Cerebellar cortex (tissue), 1 donor: ENCODE measurements at regions not wholly inside any gene's neighbourhood (a gene's known extent, or its start where the extent isn't known, plus 50 kb on each side); places are given as distances from the start of the nearest gene placed in this dataset.
A peak's percentile ranks its signal among the peaks of the same experiment; 100 is the strongest.

Experiments
- DNase-seq: peaks from one replicate; pipeline ENCODE4 v3.0.0-alpha.2; 2015; ENCODE audit warnings: low spot score

DNA sequence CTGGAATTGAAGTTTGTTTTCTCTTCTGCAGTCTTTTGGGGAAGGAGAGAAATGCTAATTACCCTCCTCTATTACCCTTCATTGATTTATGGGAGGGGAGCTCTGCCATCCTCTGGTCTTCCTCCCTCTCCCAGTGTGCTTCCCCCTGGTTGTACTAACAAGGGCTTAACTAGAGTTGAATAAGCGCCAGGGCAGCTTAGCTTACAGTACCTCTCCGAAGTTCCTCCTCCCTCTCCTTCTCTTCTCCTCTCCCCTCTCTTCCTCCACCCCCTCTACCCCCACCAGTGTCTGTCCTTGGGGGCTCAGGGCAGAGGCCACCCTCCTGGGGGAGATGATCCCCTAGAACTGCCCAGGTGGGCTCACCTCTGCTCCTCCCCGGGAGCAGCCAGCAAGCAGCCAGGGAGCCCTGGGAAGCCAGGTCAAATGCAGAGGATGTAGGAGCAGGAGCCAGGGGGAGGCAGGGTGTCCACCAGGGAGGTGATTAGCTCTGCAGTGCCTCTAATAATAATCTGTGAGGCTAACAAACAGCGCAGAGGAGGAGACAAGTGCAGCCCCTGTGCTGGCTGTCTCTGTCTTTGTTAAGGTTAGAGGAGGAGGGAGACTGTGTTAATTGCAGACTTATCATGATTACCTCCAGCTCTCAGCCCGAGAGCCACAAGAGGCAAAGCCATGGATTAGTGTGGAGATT, 191.6 kb upstream of the CADM1 start:
- no peak for DNase-seq

DNA sequence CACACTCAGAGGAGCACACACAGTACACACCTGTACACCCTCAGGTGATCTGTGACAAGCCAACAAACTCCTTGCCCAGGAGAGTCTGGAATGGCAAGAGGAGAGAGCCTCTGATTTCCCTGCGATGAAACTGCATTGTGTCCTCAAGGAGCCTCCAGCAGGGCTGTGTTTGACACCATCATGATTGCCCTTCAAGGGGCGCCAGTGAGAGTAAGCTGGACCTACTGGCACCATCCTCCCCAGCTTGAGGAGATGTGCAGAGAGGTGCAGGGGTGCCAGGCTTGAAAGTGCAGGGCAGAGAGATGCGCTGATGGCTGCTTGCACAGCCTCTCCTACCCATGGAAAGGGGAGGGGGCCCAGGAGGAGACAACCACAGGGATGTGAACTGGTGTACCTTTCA, 188.8 kb upstream of the CADM1 start:
- no peak for DNase-seq

DNA sequence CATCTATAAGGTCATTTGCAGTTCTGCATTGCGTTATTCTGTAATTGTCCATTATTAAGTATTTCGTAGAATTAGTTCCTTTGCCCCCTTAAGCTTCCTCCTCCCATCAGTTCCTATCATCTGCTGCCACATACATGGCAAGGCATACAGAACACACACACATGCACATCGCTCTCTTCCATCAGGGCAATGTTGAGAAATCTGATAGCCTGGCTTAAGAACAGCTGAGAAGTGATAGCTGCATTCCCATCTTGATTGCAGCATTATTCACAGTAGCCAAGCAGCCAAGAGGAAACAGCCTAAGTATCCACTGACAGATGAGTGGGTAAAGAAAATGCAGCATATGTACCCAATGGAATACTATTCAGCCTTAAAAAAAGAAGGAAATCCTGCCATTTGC, 186.8 kb upstream of the CADM1 start:
- no peak for DNase-seq

DNA sequence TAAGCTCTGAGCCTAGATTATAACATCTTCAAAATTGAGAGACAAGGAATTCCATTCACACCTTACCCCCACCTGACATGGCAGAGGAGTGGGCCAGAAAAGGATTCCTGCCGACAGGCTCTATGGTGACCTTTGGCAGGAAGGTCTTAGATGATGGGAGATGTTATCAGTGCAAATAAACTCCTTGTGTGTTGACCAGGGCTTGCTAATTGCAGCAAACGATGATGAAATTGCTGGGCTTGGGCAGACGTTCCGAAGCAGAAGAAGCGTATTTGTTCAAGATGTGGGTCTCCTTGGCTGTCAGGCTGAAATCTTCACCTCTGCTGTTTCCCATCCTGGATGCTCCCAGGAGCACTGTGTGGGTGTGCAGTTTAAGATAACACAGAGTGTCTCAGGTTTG, 183.7 kb upstream of the CADM1 start:
- DNase-seq, result no peak

DNA sequence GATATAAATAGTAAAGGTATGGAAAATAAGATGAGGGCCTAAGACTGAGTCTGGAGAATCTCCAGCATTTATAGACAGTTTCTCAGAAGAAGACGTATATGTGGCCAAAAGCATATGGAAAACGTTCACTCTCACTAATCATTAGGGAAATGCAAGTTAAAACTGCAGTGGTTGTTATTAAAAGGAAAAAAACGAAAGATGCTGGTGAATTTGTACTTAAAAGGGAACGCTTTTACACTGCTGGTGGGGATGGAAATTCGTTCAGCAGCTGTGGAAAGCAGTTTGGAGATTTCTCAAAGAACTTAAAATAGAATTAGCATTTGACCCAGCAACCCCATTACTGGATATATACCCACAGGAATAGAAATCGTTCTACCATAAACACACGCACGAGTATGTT, 180.5 kb upstream of the CADM1 start:
- DNase-seq, result no peak

DNA sequence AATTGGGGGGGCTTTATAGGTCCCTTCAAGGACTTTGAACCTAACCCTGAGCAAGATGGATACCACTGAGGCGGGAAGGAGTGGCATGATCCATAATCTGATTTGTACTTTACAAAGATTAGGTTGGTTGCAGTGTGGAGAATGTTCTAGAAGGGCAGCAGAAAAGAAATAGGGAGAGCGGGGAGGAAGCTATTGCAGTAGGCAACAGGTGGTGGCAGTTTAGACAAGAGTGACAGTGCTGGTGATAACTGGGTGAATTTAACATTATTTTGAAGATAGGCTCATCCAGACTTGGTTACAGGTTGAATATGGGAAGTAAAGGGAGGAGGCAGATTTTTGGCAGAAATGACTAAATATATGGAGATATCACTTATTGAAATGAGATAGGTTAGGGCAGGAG, 179.9 kb upstream of the CADM1 start:
- no peak for DNase-seq

DNA sequence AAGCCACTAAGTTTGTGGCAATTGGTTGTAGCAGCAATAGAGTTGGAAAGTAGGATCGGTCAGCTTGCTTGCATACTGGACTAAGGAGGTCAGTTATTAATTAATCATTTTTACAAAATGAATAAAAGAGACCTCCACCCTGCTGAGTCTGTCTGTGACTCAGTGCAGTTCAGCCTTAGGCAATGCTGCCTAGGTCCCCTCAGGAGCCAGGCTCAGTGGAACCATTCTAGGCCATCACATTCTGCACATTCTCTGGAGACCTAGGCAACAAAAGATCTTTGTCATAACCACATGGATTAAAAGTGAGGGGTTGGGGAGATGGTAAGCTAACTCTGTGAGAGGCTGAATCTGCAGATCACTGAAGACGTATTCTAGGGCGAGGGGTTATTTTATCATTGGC, 178.7 kb upstream of the CADM1 start:
- no peak for DNase-seq

DNA sequence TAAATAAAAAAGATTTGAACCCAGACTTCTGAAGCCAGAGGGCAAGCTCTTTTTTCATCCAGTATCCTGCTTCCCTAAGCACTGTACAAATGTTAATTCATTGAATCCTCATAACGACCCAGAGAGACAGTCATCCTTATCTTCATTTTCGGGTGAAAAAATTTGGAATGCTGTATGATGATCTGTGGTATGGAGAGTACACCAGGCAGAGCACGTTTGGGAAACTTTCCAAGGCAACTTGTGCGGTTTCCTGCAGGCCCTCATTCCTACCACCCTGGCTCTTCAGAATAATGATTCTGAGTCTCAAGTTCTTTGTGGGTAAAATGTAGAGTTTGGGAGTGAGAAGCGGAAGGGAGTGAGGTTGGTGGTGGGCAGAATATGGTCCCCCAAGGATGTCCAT, 177.9 kb upstream of the CADM1 start:
- DNase-seq, result no peak

DNA sequence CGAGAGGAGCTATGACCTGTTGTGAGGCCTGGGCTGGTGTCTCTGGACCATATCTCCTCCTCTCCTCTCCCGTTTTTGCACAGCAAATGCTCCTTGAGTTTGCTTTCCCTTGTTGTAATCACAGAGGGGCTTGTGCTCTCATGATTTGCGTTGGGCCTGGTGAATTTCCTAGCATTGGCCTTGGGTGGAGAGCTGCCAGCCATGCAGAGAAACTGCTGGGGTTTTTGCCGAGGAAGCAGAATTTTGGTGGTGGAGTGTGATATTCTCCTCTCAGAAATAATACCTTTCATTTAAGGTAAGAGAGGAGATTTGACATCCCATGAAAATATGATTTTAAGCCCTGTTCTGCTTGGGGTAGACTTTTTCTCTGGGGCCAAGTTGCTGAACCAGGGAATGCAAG, 175.7 kb upstream of the CADM1 start:
- DNase-seq, result peak; percentile 29

DNA sequence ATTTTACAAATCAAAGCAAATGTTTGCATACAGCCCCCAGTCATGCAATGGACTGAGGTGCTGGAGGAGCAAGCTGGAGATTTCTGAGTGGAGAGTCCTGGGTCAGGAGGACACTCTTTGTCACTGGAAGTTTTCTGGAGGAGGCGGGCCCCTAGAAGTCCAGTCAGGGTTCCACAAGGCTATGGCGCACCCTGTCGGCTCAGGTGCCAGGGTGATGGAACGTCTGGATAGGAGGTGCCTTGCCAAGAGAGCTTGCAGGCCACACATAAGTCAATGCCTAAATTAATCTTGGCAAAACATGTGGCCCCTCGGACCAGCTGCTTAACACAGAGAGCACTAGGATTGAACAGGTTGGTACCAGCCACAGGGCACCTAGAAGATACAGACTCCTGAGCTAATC, 174.7 kb upstream of the CADM1 start:
- DNase-seq, result peak; percentile 36

DNA sequence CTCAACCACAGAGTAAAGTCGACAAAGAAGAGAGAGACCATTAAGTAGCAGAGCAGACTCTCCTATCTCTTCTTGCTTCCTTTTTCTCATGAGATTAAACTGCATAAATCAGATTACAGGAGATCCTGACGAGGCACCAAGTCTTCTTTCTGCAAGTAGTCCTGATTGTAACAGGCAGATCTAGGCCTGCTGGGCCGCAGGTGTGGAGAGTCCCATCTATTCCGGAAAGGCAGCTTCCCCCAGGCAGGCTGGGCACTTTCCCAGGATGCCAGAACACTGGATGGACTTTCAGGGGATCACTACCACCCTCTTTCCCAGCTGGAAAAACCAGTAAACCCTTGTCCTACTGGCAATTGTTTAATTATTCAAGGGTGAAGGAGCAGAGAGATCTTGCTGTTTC, 173.0 kb upstream of the CADM1 start:
- DNase-seq, result peak; percentile 88

DNA sequence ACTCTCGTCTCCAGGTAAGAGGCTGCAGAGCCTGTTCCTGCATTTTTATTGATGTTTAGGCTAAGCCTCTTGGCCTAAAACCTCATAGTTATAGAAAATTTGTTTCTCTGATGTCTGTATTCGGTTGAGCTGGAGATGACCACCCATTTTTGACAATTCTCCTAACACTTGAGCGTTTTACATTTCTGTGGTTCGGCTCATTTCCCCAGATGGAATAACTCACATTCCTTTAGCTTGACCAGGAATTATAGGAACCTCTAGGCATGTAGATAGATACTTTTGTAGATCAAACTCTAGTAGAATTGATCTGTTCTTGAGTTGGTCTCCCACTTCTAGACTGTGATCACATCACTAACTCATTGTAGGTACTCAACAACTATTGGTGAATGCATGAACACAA, 172.6 kb upstream of the CADM1 start:
- no peak for DNase-seq

DNA sequence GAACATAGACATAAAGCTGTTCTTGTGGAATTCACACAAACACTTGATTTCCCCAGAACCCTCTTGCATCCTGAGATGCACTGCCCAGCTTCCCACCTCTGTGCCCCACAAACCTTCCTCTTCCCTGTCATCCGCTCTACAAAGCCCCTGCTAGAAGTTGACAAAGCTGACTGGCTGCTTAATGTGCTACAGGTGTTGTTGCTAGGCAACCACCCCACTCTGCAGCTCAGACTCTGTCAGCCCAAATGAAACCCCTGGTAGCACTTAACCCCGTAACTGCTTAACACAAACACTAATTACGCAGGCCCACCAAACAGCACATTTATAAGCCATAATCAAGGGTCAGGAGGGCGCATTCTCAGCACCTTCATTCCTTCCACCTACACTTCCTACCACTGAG, 172.0 kb upstream of the CADM1 start:
- peak; percentile 40 for DNase-seq

DNA sequence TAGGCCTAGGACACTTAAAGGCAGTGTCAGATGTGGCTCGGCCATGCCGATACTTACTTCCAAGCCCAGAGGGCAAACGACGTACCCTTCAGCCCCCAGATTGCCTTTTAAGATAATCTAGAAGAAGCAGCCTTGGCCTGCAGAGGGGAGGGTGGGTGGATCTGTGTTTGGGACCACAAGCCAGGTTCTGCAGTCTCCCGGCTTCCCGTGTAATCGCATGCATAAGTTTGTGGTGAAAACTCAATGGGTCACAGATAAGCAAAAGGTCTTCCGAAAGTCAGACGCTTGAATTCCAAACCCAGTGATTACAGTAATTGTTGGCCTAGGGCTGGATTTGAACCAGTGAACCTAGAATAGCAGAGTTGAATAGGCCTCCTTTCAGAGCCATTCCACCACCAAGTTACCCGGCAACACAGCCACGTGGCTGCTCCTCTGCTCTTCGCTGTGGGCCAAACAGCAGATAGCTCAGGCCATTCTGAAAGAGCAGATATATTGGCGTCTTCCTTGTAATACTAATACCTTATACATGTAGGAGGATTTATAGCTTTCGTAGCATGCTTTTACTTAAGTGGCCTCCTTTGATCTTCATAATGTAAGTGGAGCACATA, 170.8 kb upstream of the CADM1 start:
- no peak for DNase-seq

DNA sequence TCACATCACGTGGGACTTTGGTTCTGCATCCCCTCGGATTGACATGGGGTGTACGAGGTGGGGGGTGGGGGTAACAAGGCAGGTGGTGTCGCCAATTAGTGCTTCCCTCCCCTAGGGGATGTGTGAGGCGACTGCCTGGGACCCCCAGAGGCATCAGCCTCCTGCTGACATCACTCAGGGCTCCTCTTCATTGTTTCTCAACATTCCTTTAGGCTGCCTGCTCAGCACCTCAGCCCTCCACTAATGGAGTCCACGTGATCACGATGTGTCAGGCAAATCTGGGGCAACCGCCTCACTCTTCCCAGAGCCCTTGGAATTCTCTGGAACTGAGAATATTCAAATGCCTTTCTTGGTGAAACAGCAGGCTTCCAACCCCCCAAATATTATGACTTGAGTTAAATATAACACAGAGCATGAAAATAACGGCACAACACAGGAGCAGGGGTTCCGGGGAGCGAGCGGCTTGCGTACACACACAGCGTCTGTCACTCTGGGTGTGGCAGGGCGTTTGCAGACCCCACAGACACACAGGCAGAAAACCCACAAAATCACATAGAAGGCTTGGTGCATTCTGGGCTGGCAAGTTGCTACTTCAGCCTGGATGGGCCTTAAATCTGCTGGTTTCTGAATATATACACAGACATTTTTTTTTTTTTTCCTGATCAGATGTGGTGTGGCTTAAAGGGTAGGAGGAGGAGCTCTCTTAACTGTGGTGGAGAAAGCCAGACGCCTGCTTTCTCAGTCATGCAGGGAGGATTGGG, 170.1 kb upstream of the CADM1 start:
- DNase-seq, result no peak

DNA sequence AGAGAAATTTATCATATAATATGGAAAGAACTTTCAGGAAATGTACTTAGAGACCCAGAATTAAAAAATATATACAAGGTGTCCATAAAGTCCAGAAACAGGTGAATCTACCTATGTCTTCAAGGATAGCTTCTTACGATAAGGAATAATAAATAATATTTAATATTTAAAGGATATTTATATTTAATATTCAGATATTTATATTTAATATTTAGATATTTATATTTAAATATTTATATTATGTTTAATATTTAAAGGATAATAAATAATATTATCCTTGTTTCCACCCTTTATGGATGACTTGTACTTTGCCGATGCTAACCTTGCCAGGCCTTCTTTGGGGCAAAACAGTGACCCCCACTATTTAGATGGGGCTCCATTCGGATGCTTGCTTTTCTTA, 169.5 kb upstream of the CADM1 start:
- DNase-seq, result no peak

DNA sequence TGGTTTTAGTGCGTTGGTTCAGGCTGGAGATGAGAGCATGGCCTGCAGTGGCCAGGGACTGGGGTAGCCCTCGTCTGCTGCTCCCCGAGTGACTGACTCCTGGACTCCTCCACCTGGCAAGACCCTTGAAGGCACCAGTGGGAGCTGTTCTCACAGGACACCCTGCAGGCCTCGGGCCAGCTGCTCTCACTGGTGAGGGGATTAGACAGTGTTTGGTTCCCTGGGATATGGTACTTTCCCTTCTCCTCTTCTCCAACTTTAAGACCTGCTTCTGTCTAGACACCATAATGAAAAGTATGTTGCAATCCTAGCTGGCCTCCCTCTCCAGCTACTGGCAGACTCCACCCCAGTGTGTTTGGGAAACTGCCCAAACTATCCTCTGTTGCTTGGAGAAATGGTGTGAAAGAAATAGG, 168.8 kb upstream of the CADM1 start:
- peak; percentile 53 for DNase-seq

DNA sequence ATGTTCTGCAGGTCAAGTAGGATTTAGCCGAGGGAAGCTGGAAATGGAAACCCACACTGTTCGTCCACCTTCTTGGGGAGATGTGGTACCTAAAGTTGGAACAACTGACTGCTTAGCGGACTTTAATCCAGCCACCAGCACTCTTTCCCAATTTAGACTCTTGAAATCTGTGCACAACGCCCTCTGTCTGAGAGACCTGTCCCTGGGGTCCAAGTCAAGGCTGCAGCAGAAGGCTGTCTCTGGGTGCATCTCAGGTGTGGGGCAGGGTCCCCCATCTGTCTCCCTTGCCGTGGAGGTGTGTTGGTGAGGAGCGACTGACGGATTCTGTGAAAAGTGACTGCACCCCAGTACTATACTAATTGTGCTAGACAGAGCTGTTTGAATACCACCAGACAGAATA, 168.2 kb upstream of the CADM1 start:
- DNase-seq, result no peak

DNA sequence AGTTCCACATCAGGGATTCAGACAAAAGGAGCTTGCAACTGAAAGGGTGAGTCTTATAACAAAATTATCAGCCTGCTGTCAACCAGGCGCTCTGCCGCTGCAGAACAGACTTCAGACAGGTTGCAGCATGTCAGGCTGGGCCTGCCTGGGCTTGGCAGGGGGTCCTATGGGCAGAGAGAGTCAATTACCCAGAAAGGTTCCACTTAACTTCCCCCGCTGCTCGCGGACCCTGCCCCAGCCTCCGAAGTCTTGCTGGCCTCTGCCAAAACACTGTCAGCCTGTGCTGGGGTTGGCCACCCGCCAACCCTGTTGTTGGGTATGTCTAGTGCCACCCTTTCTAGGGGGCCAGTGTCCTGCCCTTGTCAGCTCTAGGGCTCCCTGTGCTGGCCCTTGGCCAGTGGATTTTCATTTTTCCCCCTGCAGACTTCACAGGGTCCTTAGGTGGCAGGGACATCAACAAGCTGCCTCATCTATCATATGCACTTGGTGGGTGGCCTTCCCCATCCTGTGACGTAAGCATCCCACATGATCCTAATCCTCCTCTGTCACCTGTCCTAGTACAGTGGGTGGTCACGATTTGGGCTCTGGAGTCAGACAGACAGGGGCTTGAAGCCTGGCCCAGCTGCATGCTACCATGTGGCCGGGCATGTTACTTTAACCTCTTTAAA, 166.5 kb upstream of the CADM1 start:
- no peak for DNase-seq

DNA sequence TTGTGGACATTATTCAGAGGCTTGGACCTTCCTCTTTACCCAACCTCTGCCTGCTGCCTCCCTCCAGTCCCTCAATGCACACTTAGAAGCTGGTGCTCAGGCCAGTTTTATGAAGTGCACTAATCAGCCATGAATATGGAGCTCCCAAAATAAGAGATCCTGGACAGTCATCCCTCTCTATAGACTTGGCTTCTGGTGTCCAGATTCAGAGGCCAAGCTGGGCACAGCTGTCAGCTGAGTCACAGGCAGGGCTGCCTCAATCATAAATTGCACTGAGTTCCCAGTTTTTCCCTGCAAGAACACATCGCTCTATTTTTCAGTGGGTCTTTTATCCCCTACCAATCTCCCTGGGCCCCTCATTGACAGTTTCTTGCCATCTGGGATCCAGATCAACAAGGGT, 161.7 kb upstream of the CADM1 start:
- no peak for DNase-seq

DNA sequence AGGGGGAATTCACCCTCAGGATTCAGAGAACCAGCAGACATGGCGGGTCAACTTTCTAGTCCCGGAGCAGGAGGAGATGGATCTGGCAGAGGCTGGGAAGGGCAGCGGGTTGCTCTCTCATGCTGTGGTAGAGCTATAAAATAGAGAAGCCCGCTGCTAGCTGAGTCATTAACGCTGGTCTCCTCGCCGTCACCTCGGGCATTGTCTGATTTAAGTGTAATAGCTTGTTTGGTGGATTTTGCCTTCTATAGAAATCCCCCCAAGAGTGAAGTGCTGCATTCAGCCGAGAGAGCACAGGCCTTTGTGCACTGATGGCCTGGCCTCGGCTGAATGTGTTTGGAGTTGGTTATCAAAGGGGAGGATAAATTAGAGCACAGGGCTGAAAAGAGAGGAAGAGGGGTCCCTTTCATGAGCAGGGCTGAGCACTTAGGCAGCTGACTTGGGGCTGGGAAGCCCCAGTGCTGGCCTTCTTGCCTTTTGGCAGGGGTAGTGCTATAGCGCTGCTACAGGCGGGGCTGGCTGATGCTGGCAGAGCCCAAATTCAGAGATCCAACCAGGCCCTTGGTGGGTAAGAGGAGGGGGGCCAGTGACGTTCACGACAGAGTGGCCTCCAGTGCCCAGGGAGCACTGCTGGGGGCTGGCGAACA, 161.1 kb upstream of the CADM1 start:
- DNase-seq, result no peak

DNA sequence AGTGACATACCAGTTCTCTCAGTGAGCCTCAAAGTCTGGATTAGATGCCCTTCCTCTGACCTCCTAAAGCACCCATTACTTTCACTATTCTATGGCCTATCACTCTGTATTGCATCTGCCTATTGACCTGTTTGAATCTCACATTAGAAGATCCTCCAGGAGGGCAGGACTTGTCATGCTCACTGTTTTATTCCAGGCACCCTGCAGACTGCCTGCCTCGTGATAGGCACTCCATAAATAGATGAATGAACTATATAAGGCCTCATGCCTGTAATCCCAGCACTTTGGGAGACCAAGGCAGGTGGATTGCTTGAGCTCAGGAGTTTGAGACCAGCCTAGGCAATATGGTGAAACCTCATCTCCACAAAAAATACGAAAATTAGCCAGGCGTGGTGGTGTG, 160.1 kb upstream of the CADM1 start:
- no peak for DNase-seq

DNA sequence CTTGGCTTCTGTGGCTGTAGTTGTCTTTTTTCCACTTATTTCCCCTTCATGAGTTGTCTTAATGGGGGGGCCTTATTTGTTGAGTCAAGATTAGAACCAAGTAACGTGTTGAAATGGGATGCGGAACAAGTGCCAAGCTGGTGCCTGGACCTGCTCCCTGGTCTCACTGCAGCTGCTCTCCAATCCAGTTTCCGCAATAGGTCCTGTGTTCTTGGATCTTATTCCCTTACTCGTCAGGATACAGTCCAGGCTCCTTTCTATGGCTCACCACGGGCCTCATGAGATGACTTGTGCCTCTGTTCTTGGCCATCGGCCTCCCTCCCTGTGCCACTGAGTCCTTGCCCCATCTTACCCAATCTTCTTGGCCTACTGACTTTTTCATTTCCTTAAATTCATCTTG, 159.6 kb upstream of the CADM1 start:
- no peak for DNase-seq
